GM12878 (cell line): ENCODE measurements at regions not wholly inside any gene's neighbourhood (a gene's known extent, or its start where the extent isn't known, plus 50 kb on each side); places are given as distances from the start of the nearest gene placed in this dataset.

ENCODE experiments used
- ATAC-seq: fragments of 200-7000 bp; cut with Tn5 transposase; 3 replicates; pipeline ENCODE4 v1.9.1; 2020; ENCODE audit warnings: mild to moderate bottlenecking, moderate library complexity
- BruUV-seq: library from RNA; stranded (reverse); fragments of 400-500 nt; replicated peaks from 2 replicates; lab custom pipeline; 2021; lab: Mats Ljungman, UMichigan
- CTCF ChIA-PET: fragments of 300-600 bp; sonication (Branson Sonifier 250); formaldehyde crosslinking; extraction: SDS; loops from one replicate; lab custom pipeline; 2021; ENCODE audit warnings: inconsistent platforms; lab: Yijun Ruan, JAX
- POLR2A ChIA-PET: fragments of 350-600 bp; formaldehyde crosslinking; extraction: SDS; loops from one replicate; lab custom pipeline; 2021; ENCODE audit warnings: inconsistent platforms; lab: Charles Lee
- RAD21 ChIA-PET: fragments of 300-600 bp; sonication (Branson Sonifier 250); formaldehyde crosslinking; loops from one replicate; lab custom pipeline; 2023; ENCODE audit warnings: antibody characterized with exemption; ENCODE audit not compliant: unreplicated experiment; lab: Charles Lee
- SMC1A ChIA-PET: fragments of 300-600 bp; sonication (Branson Sonifier 250); formaldehyde crosslinking; loops from one replicate; lab custom pipeline; 2023; ENCODE audit not compliant: unreplicated experiment, uncharacterized antibody; lab: Charles Lee
- DNase-seq: peaks from one replicate; pipeline ENCODE4 v3.0.0-alpha.2; 2011; ENCODE audit warnings: low read depth, low spot score
- FAIRE-seq: peaks from 3 replicates; lab custom pipeline; 2011; peaks lifted over from hg19 to GRCh38; lab: Jason Lieb, UNC
- H2AFZ ChIP-seq: 2 replicates; pipeline ENCODE4 v1.6.0; 2011; ENCODE audit warnings: low read depth, low read length, control low read depth; ENCODE audit not compliant: control insufficient read depth
- H3K27ac ChIP-seq: 2 replicates; pipeline ENCODE4 v1.5.1; 2011; ENCODE audit warnings: control low read depth; ENCODE audit not compliant: control insufficient read depth, insufficient read depth
- H3K27me3 ChIP-seq, 2 experiments: replicated peaks in 1 of 2; 2 replicates each; pipeline versions ENCODE4 v1.6.0 to v1.6.1; 2011; ENCODE audit warnings: low read length in 1 of 2; ENCODE audit not compliant: control insufficient read depth in 2 of 2, insufficient read depth in 2 of 2
- H3K36me3 ChIP-seq, 2 experiments: 2 replicates each; pipeline ENCODE4 v1.5.1; 2011; ENCODE audit warnings: low read length in 1 of 2; ENCODE audit not compliant: control insufficient read depth in 2 of 2, insufficient read depth in 2 of 2
- H3K4me1 ChIP-seq: 2 replicates; pipeline ENCODE4 v1.6.1; 2011; ENCODE audit warnings: mild to moderate bottlenecking, low read length, moderate library complexity, mixed read lengths; ENCODE audit not compliant: control insufficient read depth, insufficient read depth
- H3K4me2 ChIP-seq: 2 replicates; pipeline ENCODE4 v1.6.0; 2011; ENCODE audit warnings: control low read depth; ENCODE audit not compliant: control insufficient read depth, insufficient read depth
- H3K4me3 ChIP-seq: fragments of 200-600 bp; sonication (generic); 2 replicates; pipeline ENCODE4 v1.5.1; 2016
- H3K79me2 ChIP-seq: 2 replicates; pipeline ENCODE4 v1.6.0; 2011; ENCODE audit warnings: low read length; ENCODE audit not compliant: control insufficient read depth, insufficient read depth
- H3K9ac ChIP-seq: 2 replicates; pipeline ENCODE4 v1.8.0; 2011; ENCODE audit warnings: low read length, control low read depth, mixed read lengths; ENCODE audit not compliant: control insufficient read depth, insufficient read depth
- H3K9me3 ChIP-seq: replicated peaks from 3 replicates; pipeline ENCODE4 v1.5.1; 2011; ENCODE audit warnings: mild to moderate bottlenecking, low read length; ENCODE audit not compliant: control insufficient read depth, insufficient read depth
- H4K20me1 ChIP-seq: 2 replicates; pipeline ENCODE4 v1.6.0; 2011; ENCODE audit not compliant: control insufficient read depth, insufficient read depth
- ASH2L ChIP-seq: fragments of 300-600, 200-600 bp; sonication (generic); IDR thresholded peaks from 2 replicates; pipeline ENCODE4 v1.6.1; 2017; ENCODE audit warnings: low read depth, mild to moderate bottlenecking, borderline replicate concordance
- E2F8 ChIP-seq: fragments of 450-650 bp; IDR thresholded peaks from 2 replicates; pipeline ENCODE4 v1.6.1; 2018; ENCODE audit warnings: mild to moderate bottlenecking, low read depth, moderate library complexity; ENCODE audit not compliant: partially characterized antibody
- EED ChIP-seq: sonication (generic); IDR thresholded peaks from 2 replicates; pipeline ENCODE4 v1.6.1; 2016; ENCODE audit warnings: antibody characterized with exemption, low read depth
- ELK1 ChIP-seq: IDR thresholded peaks from 2 replicates; pipeline ENCODE4 v1.6.1; 2012; ENCODE audit warnings: low read depth, low read length, improper control_type of control experiment
- GATAD2B ChIP-seq: fragments of 450-650 bp; conservative IDR thresholded peaks from 2 replicates; pipeline ENCODE4 v1.6.1; 2017; ENCODE audit warnings: low read depth, mild to moderate bottlenecking, moderate library complexity
- HDAC6 ChIP-seq: fragments of 200-600 bp; sonication (generic); IDR thresholded peaks from one replicate; pipeline ENCODE4 v1.8.0; 2017; ENCODE audit warnings: antibody characterized with exemption; ENCODE audit not compliant: unreplicated experiment
- HDGF ChIP-seq: fragments of 450-650 bp; IDR thresholded peaks from 2 replicates; pipeline ENCODE4 v1.6.1; 2016; ENCODE audit warnings: antibody characterized with exemption
- IKZF1 ChIP-seq: fragments of 450-650 bp; conservative IDR thresholded peaks from 2 replicates; pipeline ENCODE4 v1.6.1; 2017; ENCODE audit warnings: antibody characterized with exemption, mild to moderate bottlenecking
- NR2C1 ChIP-seq: fragments of 450-650 bp; IDR thresholded peaks from 2 replicates; pipeline ENCODE4 v1.6.1; 2017; ENCODE audit warnings: antibody characterized with exemption, mild to moderate bottlenecking, moderate library complexity
- POLR2A ChIP-seq: IDR thresholded peaks from 2 replicates; pipeline ENCODE4 v1.6.1; 2011; ENCODE audit warnings: low read depth, mild to moderate bottlenecking, low read length
- RB1 ChIP-seq: fragments of 450-650 bp; formaldehyde crosslinking; IDR thresholded peaks from 2 replicates; pipeline ENCODE4 v1.6.1; 2017; ENCODE audit warnings: mild to moderate bottlenecking, borderline replicate concordance
- RUNX3 ChIP-seq: IDR thresholded peaks from 2 replicates; pipeline ENCODE4 v1.6.1; 2012; ENCODE audit warnings: low read length, inconsistent platforms
- STAT3 ChIP-seq: IDR thresholded peaks from 2 replicates; pipeline ENCODE4 v1.6.1; 2011; ENCODE audit warnings: low read depth, low read length, improper control_type of control experiment
- SUPT20H ChIP-seq: IDR thresholded peaks from 2 replicates; pipeline ENCODE4 v1.6.1; 2011; ENCODE audit warnings: low read depth, mild to moderate bottlenecking, low read length, moderate library complexity, borderline replicate concordance; ENCODE audit not compliant: control insufficient read depth
- YY1 ChIP-seq: IDR thresholded peaks from 2 replicates; pipeline ENCODE4 v1.6.1; 2011; ENCODE audit warnings: low read depth, mild to moderate bottlenecking, low read length
- ZNF687 ChIP-seq: fragments of 450-650 bp; IDR thresholded peaks from 2 replicates; pipeline ENCODE4 v1.6.1; 2017; ENCODE audit warnings: mild to moderate bottlenecking, moderate library complexity
- WGBS: methylation state at CpG from one replicate; pipeline ENCODE4 v1.1.6; 2016; ENCODE audit warnings: low lambda C conversion rate; ENCODE audit not compliant: insufficient replicate concordance, insufficient coverage; ENCODE audit errors: missing lambda C conversion rate; 5-methylcytosine and 5-hydroxymethylcytosine counted together
- in situ Hi-C: fragments of 300-500 bp; cut with MboI; formaldehyde crosslinking; loops from 9 replicates; pipeline ENCODE4 v1.14.3; 2018; ENCODE audit warnings: mixed read lengths
- intact Hi-C: fragments of 100-400 bp; cut with micrococcal nuclease; formaldehyde crosslinking; loops from one replicate; pipeline ENCODE4 v1.14.2; 2022; ENCODE audit not compliant: unreplicated experiment

- ATAC-seq: peak; percentile 71
- Histone ChIP-seq H4K20me1 (no peaks in the 10 kb centered on the region), H3K4me1 (peaks cover 30% of the 10 kb centered on the region), H3K27ac (peak overlapping the region; percentile 88), H2AFZ (peak overlapping the region; percentile 88), H3K9me3 (no peaks in the 10 kb centered on the region), H3K4me2 (peak overlapping the region; percentile 80), H3K27me3 (no peaks in the 10 kb centered on the region), H3K36me3 (no peaks in the 10 kb centered on the region), H3K79me2 (peaks cover 3% of the 10 kb centered on the region; the same call in 1 of the 2 replicates), H3K9ac (peak overlapping the region; percentile 86), H3K4me3 (peak overlapping the region; percentile 80)
- no TSS peak for BruUV-seq
- ChIA-PET SMC1A (interaction anchor here (0.9 to 16.0 kb wide), 5 partner anchors 11 to 31 kb away, joined by 3 to 244 read pairs (median 4); no protein-coding TSS in a partner anchor), RAD21 (interaction anchor here (1.2 to 9.3 kb wide), 2 partner anchors 14 to 28 kb away, joined by 7 to 119 read pairs; no protein-coding TSS in a partner anchor), CTCF (interaction anchor here (0.8 to 17.9 kb wide), 10 partner anchors 8 to 182 kb away, joined by 3 to 605 read pairs (median 4); no protein-coding TSS in a partner anchor), POLR2A (interaction anchor here (1.3 to 1.4 kb wide), 2 partner anchors 28 kb away, joined by 3 to 8 read pairs; no protein-coding TSS in a partner anchor)
- 2% methylated on average over 56 of the region's 56 CpGs for WGBS
- intact Hi-C loops: no loop called here
- DNase-seq: no peak
- in situ Hi-C loops: no loop called here
- no peak for FAIRE-seq
- no peak for TF ChIP-seq NR2C1
- peak; percentile 91 for TF ChIP-seq GATAD2B
- TF ChIP-seq HDGF: peak; percentile 64; the same call in 1 of the 2 replicates
- 0 out of 2 replicates have a peak, but pooled peaks have one; percentile 17 for TF ChIP-seq ASH2L
- no peak for TF ChIP-seq SUPT20H
- TF ChIP-seq ELK1: no peak
- TF ChIP-seq E2F8: no peak
- TF ChIP-seq YY1: no peak
- peak; percentile 80 for TF ChIP-seq EED
- TF ChIP-seq STAT3: no peak
- peak; percentile 77 for TF ChIP-seq POLR2A
- no peak for TF ChIP-seq HDAC6
- peak; percentile 93 for TF ChIP-seq IKZF1
- TF ChIP-seq ZNF687: peak; percentile 80; the same call in 1 of the 2 replicates
- no peak for TF ChIP-seq RB1
- peak; percentile 61 for TF ChIP-seq RUNX3
These were observed 1318.4 kb downstream of the TMEM121 start for GRCh38 chr14:106844608-106845285.
